Sigmoid colon (tissue), 3 donors: ENCODE measurements at regions not wholly inside any gene's neighbourhood (a gene's known extent, or its start where the extent isn't known, plus 50 kb on each side); places are given as distances from the start of the nearest gene placed in this dataset.

Source experiments
- POLR2A ChIP-seq, 2 donors: fragments of 450-650 bp; IDR thresholded peaks; one replicate each; pipeline ENCODE4 v1.6.1; 2016; ENCODE audit warnings: antibody characterized with exemption in 2 of 2, mild to moderate bottlenecking in 2 of 2, moderate library complexity in 2 of 2
- TF ChIP-seq, protein P1 (sequence below), 4 experiments: fragments of 450-650 bp in 3 of 4; fragments of 200-600 bp in 1 of 4; IDR thresholded peaks; one replicate each; pipeline ENCODE4 v1.5.1; 2016 to 2019; ENCODE audit warnings: antibody characterized with exemption in 4 of 4, mild to moderate bottlenecking in 3 of 4, moderate library complexity in 2 of 4

DNA sequence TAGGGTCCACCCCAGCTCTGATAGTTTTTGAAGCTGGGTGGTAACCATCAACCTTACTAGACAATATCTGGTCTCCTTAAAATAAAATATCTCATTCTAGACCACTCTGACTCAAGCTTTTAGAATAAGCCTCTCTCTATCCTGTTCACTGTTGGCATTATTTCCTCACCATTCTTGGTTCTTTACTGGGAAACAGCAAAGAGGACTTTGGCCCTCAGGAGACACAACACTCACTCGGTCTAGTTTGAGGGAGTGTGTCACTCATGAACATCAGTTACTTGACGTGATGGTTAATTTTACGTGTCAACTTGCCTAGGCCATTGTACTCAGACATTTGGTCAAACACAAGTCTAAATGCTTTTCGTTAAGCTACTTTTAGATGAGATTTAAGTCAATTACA is 110.6 kb downstream of the FAM76B start:
- TF ChIP-seq, protein P1, sequence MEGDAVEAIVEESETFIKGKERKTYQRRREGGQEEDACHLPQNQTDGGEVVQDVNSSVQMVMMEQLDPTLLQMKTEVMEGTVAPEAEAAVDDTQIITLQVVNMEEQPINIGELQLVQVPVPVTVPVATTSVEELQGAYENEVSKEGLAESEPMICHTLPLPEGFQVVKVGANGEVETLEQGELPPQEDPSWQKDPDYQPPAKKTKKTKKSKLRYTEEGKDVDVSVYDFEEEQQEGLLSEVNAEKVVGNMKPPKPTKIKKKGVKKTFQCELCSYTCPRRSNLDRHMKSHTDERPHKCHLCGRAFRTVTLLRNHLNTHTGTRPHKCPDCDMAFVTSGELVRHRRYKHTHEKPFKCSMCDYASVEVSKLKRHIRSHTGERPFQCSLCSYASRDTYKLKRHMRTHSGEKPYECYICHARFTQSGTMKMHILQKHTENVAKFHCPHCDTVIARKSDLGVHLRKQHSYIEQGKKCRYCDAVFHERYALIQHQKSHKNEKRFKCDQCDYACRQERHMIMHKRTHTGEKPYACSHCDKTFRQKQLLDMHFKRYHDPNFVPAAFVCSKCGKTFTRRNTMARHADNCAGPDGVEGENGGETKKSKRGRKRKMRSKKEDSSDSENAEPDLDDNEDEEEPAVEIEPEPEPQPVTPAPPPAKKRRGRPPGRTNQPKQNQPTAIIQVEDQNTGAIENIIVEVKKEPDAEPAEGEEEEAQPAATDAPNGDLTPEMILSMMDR (IDR thresholded peaks at IDR 0.05), result no peak
- TF ChIP-seq POLR2A (IDR thresholded peaks at IDR 0.05), result no peak
